GM12873 (cell line): ENCODE measurements at regions not wholly inside any gene's neighbourhood (a gene's known extent, or its start where the extent isn't known, plus 50 kb on each side); places are given as distances from the start of the nearest gene placed in this dataset.

Source experiments
- CTCF ChIP-seq: IDR thresholded peaks from 2 replicates; pipeline ENCODE4 v1.5.1; 2012; ENCODE audit warnings: low read depth, mild to moderate bottlenecking, moderate library complexity, low read length, control low read depth; ENCODE audit not compliant: insufficient read depth; ENCODE audit errors: missing control alignments

- TF ChIP-seq CTCF: no peak
Measured at GRCh38 chr21:35573472-35574374, 486.6 kb downstream of the SETD4 start.

GRCh38 chr21:35571910-35572309 lies 488.4 kb downstream of the SETD4 start:
- no peak for TF ChIP-seq CTCF

GRCh38 chr21:35568643-35569042 lies 491.7 kb downstream of the SETD4 start:
- TF ChIP-seq CTCF: no peak

GRCh38 chr21:35566874-35567273 lies 493.5 kb downstream of the SETD4 start:
- no peak for TF ChIP-seq CTCF

GRCh38 chr21:35565204-35565611 lies 495.1 kb downstream of the SETD4 start:
- no peak for TF ChIP-seq CTCF

- no peak for TF ChIP-seq CTCF
Measured at GRCh38 chr21:35563885-35564451, 496.4 kb downstream of the SETD4 start.

GRCh38 chr21:35562876-35563275 lies 497.4 kb downstream of the SETD4 start:
- no peak for TF ChIP-seq CTCF
